Medulla oblongata (tissue), 1 donor: ENCODE measurements at regions not wholly inside any gene's neighbourhood (a gene's known extent, or its start where the extent isn't known, plus 50 kb on each side); places are given as distances from the start of the nearest gene placed in this dataset.
"Not testable (repeated sequence)": the region's sequence is repeated elsewhere in the genome, so short reads cannot be mapped to it uniquely, and the experiment has no call there.

Experiments
- DNase-seq: peaks from one replicate; pipeline ENCODE4 v3.0.0-alpha.2; 2015; ENCODE audit errors: extremely low spot score

DNA sequence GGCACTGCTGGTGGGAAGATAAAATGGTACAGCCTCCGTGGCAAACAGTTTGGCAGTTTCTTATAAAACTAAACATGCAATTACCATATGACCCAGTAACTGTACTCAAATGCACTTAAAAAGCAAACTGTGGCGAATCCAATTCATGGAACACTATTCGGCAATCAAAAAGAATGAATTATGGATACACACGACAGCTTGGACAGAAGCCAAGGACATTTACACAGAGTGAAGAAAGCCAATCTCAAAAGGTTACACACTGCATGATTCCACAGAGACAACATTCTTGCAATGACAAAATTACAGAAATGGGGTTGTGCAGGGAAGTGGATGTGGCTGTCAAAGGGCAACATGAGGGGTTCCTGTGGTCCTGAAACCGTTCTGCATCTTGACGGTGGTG is 122.1 kb upstream of the IQSEC1 start:
- DNase-seq, result no peak

- DNase-seq, result no peak
These were observed 121.3 kb upstream of the IQSEC1 start for GRCh38 chr3:13194285-13195209.

DNA sequence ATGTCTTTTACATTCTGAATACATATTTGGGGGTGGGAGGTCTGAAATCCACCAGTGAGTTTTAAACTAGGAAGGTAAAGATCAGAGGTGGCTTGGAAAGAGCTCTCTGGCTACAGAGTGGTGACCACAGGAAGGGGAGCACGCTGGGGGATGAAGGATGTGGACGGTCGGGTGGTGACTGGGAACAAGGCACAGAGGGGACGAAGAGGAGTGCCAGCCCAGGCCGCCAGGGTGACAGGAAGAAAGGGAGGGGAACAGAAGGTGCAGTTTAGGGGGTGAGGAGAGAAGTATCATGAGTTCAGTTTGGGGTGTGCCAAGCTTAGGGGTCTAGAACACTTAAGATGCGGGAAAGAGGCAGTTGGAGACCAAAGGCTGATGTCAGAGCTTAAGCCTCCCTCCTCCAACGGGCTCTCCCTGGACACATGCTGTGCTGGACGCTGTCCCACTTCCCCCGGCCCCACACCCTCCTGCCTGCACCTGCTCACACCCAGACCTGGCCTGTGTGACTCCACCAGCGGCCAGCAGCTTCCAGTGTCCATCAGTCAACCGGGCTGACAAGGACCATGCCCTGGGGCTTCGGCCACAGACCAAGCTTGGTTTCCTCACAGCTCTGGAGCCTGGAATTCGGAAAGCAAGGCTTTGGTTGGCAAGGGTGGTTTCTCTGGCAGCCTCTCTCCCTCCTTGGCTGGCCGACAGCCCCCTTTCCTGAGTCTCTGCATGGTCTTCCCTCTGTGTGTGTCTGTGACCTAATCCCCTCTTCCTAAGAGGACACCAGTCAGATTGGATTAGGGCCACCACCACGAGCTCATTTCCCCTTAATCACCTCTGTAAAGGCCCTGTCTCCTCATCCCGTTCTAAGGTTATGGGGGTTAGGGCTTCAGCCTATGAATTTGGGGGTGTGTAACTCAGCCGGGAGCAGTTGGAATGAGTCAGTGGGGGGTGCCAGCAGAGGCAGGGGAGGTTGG is 120.4 kb upstream of the IQSEC1 start:
- no peak for DNase-seq

DNA sequence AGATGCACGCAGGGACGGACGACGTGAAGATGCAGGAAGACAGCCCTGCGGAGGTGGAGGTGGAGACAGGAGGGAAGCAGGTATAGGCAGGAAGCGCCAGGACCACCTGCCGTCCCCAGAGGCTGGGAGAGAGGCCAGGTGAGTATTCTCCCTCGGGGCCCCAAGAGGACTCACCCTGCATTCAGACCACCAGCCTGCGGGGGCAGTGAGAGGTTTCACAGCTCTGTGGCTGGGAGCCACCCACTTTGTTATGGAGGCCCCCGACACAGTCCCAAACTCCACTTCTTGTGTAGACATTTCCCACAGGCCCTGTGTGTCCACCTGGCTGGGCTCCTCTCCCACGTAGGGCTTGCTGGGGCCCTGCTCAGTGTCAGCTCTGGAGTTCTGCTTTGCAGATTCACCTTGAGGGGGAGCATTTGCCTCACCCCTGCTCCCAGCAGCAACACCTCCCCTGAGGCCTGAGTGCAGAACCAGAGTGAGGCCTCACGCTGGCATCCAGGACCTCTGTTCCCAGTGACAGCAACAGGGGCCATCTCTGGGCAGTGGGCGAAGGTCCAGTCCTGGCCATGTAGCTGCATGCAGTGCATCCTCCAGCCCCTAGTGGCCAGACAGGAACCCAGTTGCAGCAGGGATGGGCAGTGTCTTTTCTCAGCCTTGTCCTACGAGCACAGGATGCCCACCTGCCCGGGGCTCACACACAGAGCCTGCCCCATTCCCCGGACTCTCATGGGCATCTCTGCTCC is 119.4 kb upstream of the IQSEC1 start:
- DNase-seq, result no peak

- no peak for DNase-seq
These were observed 117.8 kb upstream of the IQSEC1 start for GRCh38 chr3:13191016-13191415.

DNA sequence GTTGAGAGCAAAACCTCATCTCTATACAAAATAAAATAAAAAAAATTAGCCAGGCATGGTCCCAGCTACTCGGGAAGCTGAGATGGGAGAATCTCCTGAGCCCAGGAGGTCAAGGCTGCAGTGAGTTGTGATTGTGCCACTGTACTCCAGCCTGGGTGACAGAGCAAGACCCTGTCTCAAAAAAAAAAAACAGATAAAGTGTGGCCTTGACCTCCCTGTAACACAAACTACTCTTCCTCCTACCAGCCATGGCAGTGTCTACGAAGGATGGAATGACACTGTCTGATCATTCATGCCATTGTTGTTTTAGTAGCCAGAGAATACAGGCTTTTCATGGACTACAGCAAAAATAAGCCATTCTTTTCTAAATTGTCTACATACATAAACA is 117.1 kb upstream of the IQSEC1 start:
- no peak for DNase-seq

DNA sequence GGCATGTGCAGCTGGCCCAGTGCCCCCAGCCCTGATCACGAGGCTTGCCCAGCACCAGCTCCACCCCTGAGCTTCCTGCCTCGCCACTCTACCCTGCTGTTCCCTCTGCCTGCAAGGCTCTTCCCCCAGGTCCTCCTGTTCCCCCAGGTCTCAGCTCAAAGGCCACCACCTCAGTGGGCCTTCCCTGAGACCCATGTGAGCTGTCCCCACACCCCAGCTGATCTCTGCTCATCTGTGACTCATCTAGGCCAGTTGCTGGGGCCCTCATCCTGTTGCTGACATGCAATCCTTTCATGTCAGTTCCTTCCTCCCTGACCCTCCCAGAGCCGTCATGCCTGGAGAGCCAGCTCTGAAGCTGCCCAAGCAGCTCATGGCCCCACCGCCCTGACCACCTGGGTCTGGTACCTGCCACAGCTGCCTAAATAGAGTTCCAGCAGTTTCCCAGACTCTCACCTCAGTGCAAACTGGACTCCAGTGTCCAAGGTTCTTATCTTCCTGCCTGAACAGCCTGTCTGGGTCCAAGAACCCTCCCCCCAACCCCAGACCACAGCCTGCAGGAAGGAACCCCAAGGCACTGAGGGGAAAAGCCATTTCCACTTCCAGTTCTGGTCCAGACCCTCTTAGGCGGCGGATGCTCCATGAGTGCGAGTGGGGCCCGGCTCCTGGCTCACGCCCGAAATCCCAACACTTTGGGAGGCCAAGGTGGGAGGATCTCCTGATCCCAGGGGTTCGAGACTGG is 116.6 kb upstream of the IQSEC1 start:
- no peak for DNase-seq

GRCh38 chr3:13188975-13189374 is 115.7 kb upstream of the IQSEC1 start:
- DNase-seq, result no peak

GRCh38 chr3:13188181-13188779 is 115.1 kb upstream of the IQSEC1 start:
- DNase-seq, result no peak

DNA sequence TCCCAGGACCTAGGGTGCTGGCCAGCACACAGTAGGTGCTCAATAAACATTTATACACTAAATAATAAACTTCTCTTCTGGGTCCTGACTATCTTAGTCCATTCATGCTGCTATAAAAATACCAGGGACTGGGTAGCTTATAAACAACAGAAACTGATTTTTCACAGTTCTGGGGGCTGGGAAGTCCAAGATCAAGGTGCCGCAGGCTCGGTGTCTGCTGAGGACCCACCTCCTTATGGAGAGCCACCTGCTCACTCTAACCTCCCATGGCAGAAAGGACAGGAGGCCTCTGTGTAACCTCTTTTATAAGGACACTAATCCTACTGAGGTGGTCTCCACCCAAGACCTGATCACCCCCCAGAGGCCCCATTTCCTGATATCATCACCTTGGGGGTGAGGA is 114.4 kb upstream of the IQSEC1 start:
- no peak for DNase-seq

- no peak for DNase-seq
These were observed 113.2 kb upstream of the IQSEC1 start for GRCh38 chr3:13186435-13186815.

DNA sequence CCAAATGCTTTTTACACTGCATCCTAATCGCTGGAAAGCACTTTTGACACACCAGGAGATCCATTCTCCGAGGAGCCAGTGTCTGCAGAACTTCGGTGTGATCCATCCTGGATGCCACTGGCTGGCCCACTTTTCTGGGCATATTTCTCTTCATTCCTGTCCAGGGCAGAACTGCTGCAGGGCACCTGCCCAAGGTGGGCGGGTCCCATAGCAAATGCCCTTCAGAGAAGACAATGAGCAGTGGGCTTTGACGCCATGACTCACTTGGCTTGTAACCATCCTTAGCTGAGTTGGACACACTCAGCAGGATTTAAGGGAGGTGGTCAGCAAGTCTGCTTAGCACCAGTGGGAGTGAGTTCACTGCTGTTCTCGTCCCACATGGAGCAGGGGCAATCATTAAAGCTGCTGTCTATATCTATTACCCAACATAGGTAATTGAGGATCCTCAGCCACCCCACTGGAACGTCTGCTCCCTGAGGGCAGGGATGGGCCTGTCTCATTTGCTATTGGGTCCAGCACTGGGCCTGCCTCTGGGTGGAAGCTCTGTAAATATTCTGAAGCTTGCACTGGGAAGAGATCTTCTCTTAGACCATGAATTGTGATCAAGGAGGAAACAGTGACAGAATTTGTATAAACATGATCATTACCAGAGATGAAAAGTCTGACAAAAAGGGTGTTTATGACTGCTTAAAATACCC is 112.7 kb upstream of the IQSEC1 start:
- DNase-seq, result no peak

DNA sequence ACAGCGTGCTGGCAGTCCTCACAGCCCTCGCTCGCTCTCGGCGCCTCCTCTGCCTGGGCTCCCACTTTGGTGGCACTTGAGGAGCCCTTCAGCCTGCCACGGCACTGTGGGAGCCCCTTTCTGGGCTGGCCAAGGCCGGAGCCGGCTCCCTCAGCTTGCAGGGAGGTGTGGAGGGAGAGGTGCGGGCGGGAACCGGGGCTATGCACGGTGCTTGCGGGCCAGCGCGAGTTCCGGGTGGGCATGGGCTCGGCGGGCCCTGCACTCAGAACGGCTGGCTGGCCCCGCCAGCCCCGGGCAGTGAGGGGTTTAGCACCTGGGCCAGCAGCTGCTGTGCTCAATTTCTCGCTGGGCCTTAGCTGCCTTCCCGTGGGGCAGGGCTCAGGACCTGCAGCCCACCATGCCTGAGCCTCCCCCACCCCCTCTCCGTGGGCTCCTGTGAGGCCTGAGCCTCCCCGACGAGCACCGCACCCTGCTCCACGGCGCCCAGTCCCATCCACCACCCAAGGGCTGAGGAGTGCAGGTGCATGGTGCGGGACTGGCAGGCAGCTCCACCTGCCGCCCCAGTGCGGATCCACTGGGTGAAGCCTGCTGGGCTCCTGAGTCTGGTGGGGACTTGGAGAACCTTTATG is 106.5 kb upstream of the IQSEC1 start:
- not testable (repeated sequence) for DNase-seq

DNA sequence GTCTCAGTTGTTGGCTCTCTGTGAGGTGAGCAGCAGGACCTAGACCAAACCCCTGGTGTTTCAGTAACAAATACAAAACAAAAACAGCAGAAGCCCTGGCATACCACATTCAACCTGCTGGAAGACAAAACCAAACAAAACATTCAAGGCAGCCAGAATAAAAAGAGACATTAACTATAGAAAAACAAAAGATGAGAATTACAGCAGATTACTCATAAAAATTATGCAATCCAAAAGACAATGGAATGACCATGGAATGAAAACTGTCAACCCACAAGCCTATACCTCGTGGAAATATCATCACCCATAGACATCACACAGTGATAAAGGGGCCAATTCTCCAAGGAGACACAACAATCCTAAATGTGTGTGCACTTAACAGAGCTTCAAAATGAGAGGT is 106.0 kb upstream of the IQSEC1 start:
- no peak for DNase-seq

GRCh38 chr3:13178107-13178506 is 104.9 kb upstream of the IQSEC1 start:
- DNase-seq, result no peak

- DNase-seq, result no peak
These were observed 104.4 kb upstream of the IQSEC1 start for GRCh38 chr3:13177641-13178040.

DNA sequence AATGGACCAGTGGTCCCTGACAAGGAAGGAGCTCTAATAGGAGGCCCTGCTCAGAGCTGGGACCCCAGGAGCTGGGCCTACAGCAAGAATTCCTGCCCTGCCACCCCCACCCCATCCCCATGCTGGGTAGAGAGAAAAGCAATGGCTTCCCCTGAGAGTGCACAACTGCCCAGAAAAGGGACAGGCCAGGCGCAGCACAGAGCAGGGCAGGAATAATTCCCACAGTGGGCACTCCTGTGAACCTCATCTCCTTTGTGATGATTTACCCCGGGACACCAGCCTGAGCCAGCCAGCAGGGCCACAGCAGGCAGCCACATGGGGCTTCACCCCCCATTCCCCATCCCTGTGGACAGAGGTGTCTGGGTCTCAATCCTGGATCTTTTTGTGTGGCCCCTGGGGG is 104.0 kb upstream of the IQSEC1 start:
- no peak for DNase-seq

GRCh38 chr3:13176445-13176844 is 103.2 kb upstream of the IQSEC1 start:
- no peak for DNase-seq

DNA sequence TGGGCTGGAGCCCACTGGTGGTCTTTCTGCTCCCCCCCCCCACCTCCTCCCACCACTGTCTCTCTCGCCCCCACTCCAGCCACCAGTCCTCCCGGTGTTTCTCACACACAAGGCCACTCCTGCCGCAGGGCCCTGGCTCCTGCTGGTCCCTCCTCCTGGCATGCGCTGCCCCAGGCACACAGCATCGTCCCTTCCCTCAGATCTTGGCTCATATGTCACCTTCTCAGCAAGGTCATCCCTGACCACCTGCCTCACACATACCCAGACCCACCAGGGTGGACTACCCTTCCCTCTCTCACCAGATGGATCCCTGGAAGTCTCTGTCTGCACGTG is 101.5 kb upstream of the IQSEC1 start:
- DNase-seq, result no peak
